GM13977 (cell line): ENCODE measurements at regions not wholly inside any gene's neighbourhood (a gene's known extent, or its start where the extent isn't known, plus 50 kb on each side); places are given as distances from the start of the nearest gene placed in this dataset.
"Not testable (repeated sequence)": the region's sequence is repeated elsewhere in the genome, so short reads cannot be mapped to it uniquely, and the experiment has no call there.

Source experiments
- DNase-seq: peaks from one replicate; pipeline ENCODE4 v3.0.0; 2012; ENCODE audit warnings: low spot score
- in situ Hi-C: fragments of 300-500 bp; cut with MboI; formaldehyde crosslinking; loops from one replicate; pipeline ENCODE4 v1.12.0; 2022; ENCODE audit warnings: low sequenced_read_pairs, low pct_unique_long_range_greater_than_20kb, mixed read lengths, inconsistent platforms; ENCODE audit not compliant: unreplicated experiment
- TF ChIP-seq, protein P1 (sequence below): IDR thresholded peaks from 2 replicates; pipeline ENCODE4 v1.5.1; 2012; ENCODE audit warnings: mild to moderate bottlenecking, control low read depth; ENCODE audit not compliant: insufficient read depth; ENCODE audit errors: extremely low read depth, missing control alignments

DNA sequence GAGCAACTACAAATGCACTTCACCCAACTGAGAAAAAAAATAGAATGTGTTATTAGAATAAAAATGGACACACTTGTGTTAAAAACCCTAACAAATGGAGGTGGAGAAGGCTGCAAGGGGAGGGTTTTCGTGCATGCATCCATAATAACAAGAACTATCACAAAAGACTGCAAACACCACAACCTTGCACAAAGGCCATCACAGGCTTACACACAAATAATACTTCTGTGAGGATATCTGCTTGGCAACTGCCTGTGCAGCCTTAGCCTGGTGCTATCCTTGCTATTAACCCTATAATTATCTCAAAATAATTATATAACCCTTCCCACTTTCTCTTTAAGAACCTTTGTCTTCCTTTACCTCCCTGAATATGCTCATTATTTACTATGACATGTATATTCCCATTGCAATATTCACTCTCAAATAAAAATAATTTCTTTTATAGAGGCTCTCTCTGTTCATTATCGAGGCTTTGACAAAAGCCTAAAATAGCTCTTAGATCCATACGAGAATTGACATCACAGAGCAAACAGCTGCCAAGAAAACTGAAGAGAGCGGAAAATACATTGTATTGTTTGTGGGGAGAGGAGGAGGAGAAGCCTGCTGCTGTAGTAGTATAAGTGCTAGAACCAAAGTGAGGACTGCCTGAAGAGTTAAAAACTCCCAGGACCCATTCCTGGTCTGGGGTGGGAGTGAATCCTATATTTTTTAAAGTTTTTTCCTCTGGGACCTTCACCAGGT, 1768.7 kb downstream of the BRINP3 start:
- DNase-seq, result no peak
- in situ Hi-C loops, result no loop called here
- TF ChIP-seq, protein P1, sequence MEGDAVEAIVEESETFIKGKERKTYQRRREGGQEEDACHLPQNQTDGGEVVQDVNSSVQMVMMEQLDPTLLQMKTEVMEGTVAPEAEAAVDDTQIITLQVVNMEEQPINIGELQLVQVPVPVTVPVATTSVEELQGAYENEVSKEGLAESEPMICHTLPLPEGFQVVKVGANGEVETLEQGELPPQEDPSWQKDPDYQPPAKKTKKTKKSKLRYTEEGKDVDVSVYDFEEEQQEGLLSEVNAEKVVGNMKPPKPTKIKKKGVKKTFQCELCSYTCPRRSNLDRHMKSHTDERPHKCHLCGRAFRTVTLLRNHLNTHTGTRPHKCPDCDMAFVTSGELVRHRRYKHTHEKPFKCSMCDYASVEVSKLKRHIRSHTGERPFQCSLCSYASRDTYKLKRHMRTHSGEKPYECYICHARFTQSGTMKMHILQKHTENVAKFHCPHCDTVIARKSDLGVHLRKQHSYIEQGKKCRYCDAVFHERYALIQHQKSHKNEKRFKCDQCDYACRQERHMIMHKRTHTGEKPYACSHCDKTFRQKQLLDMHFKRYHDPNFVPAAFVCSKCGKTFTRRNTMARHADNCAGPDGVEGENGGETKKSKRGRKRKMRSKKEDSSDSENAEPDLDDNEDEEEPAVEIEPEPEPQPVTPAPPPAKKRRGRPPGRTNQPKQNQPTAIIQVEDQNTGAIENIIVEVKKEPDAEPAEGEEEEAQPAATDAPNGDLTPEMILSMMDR, result no peak

DNA sequence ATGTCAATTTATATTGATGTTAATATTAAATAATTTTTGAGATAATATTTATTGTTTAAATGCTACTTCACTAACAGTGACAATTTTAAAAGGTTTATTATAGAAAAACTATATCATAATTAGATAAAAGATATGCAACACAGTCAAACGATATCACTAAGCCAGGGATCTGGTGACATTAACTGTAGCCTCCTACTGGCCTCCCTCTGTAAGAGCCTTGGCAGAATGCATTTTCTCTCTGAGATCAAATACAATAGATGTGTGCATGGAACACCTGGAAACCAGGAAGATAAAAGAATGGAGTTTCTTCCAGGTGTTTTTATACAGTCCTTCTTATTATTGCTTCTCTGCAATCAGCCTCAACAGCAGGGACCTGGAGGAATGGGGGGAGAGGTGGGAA, 1762.1 kb downstream of the BRINP3 start:
- TF ChIP-seq, protein P1, result no peak
- DNase-seq, result no peak
- in situ Hi-C loops, result no loop called here

DNA sequence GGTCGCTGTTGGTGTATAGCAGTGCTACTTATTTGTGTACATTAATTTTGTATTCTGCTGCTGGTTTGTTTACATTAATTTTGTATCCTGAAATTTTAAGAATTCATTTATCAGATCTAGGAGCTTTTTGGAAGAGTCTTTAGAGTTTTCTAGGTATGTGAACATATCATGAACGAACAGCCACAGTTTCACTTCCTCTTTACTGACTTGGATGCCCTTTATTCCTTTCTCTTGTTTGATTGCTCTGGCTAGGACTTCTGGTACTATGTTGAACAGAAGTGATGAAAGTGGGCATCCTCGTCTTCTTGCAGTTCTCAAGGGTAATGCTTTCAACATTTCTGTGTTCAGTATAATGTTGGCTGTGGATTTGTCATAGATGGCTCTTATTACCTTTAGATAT, 1757.9 kb downstream of the BRINP3 start:
- DNase-seq, result no peak
- TF ChIP-seq, protein P1, result no peak
- in situ Hi-C loops, result no loop called here

DNA sequence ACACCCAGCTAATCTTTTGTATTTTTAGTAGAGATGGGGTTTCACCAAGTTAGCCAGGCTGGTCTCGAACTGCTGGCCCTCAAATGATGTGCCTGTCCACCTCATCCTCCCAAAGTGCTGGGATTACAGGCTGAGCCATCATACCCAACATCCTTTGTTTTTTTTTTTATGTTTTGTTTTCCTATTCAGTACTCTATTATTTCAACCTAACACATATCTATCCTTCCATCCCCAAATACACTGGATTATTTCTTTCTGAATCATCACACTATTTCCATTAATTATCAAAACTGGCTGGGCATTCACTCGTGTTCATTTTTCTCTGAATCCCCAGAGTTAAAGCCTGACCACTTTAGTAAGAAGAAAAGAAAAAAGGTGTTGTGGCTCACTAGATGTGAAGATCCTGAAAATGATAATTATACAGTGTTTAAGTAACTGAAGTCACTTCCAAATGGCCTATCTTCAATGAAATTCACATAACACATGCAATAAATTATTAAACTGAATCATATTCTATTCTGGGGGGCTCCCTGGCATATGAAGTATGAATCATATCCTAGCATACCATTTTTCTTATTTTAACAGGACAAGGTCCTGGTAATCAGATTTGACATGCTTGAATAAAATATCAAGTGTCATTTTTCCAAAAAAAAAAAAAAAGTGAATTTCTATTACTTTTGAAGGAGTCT, 1754.2 kb downstream of the BRINP3 start:
- DNase-seq, result no peak
- TF ChIP-seq, protein P1, result no peak

DNA sequence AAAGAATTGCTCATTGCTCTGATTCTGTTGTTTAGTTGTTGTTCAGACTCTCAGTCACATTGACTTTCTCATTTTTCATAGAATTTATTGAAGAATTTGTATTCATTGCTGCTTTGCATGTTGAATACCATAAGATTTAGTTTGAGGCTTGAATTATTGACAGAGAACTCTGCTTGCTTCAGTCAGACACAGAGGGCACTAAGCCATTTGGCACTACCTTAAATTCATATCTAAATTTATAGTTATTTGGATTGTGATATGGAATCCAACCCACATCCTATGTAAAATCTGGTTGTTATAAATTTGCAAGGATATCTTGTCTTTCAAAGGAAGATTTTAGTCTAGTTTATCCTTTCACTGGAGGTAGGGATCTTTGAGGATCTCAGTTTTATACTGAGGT, 1748.6 kb downstream of the BRINP3 start:
- in situ Hi-C loops, result no loop called here
- TF ChIP-seq, protein P1, result no peak
- DNase-seq, result no peak

More for the DNA sequence above, 1754.2 kb downstream of the BRINP3 start:
- in situ Hi-C loops, result no loop called here

DNA sequence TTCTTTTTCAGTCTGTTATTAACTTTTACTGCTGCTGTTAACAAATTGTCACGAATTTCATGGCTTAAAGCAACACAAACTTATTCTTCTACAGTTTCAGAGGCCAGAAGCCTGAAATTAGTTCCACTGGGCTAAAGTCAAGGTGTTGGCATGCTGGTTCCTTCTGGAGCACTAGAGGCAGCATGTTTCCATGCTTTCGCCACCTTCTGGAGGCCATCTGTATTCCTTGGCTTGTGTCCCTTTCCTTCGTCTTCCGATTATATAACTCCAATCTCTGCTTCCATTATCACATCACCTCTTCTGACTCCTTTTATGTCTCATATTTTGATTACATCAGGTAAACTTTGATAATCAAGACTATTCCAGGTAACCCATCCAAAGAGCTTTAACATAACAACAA, 1742.1 kb downstream of the BRINP3 start:
- TF ChIP-seq, protein P1, result no peak
- no peak for DNase-seq
- in situ Hi-C loops, result no loop called here

DNA sequence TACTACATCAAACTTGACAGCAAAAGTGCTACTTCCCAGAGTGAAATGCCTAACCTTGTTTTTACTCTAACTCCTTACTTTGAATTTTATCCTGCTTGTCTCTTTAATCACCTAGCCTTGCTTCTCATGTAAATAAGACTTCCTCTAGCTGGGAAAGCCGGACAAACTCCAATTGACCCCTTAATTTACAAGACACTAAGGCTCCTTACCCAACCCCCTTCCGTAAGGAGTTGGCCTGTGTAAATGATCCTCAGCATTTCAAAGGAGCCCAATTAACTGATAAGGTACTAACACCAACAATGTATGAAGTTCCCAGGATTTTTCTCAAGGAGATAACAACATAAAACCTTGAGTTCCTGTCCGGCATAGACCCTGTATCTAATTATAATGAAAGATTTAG, 1728.4 kb downstream of the BRINP3 start:
- in situ Hi-C loops, DNase-seq: not testable (repeated sequence)

DNA sequence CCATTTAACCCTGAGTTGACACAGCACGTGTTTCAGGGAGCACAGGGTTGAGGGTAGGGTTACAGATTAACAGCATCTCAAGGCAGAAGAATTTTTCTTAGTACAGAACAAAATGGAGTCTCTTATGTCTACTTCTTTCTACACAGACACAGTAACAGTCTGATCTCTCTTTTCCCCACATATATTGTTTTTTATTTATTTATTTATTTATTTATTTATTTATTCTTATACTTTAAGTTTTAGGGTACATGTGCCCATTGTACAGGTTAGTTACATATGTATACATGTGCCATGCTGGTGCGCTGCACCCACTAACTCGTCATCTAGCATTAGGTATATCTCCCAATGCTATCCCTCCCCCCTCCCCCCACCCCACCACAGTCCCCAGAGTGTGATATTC, 1725.6 kb downstream of the BRINP3 start:
- DNase-seq, in situ Hi-C loops: not testable (repeated sequence)

DNA sequence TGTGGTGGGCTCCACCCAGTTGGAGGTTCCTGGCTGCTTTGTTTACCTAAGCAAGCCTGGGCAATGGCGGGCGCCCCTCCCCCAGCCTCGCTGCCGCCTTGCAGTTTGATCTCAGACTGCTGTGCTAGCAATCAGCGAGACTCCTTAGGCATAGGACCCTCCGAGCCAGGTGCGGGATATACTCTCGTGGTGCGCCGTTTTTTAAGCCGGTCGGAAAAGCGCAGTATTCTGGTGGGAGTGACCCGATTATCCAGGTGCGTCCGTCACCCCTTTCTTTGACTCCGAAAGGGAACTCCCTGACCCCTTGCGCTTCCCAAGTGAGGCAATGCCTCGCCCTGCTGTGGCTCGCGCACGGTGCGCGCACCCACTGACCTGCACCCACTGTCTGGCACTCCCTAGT, 1719.9 kb downstream of the BRINP3 start:
- in situ Hi-C loops, DNase-seq: not testable (repeated sequence)
